Calu3 (cell line): ENCODE measurements at regions not wholly inside any gene's neighbourhood (a gene's known extent, or its start where the extent isn't known, plus 50 kb on each side); places are given as distances from the start of the nearest gene placed in this dataset.

Experiments used
- BruUV-seq: library from RNA; stranded (reverse); fragments of 400-500 nt; replicated peaks from 2 replicates; lab custom pipeline; 2021; lab: Mats Ljungman, UMichigan
- CTCF ChIA-PET: fragments of 300-600 bp; sonication (Branson Sonifier 250); formaldehyde crosslinking; loops from one replicate; lab custom pipeline; 2022; ENCODE audit warnings: antibody characterized with exemption; lab: Charles Lee
- DNase-seq: peaks from one replicate; pipeline ENCODE4 v3.0.0; 2022
- H3K27ac Mint-ChIP-seq: one replicate; pipeline ENCODE4 v1.8.0; 2022; ENCODE audit warnings: mixed read lengths; ENCODE audit not compliant: unreplicated experiment
- H3K27me3 Mint-ChIP-seq: one replicate; pipeline ENCODE4 v1.8.0; 2022; ENCODE audit warnings: mixed read lengths; ENCODE audit not compliant: unreplicated experiment
- H3K36me3 Mint-ChIP-seq: one replicate; pipeline ENCODE4 v1.8.0; 2022; ENCODE audit warnings: mild to moderate bottlenecking, moderate library complexity, mixed read lengths; ENCODE audit not compliant: insufficient read depth, unreplicated experiment
- H3K4me1 Mint-ChIP-seq: one replicate; pipeline ENCODE4 v1.8.0; 2022; ENCODE audit warnings: mild to moderate bottlenecking, low read depth, mixed read lengths; ENCODE audit not compliant: unreplicated experiment
- H3K4me3 Mint-ChIP-seq: one replicate; pipeline ENCODE4 v1.8.0; 2022; ENCODE audit warnings: mild to moderate bottlenecking, low read depth, moderate library complexity, mixed read lengths; ENCODE audit not compliant: unreplicated experiment
- H3K9me3 Mint-ChIP-seq: one replicate; pipeline ENCODE4 v1.8.0; 2022; ENCODE audit warnings: low read depth, mixed read lengths; ENCODE audit not compliant: unreplicated experiment
- CTCF ChIP-seq: fragments of 200-600 bp; IDR thresholded peaks from one replicate; pipeline ENCODE4 v1.8.0; 2022; ENCODE audit warnings: antibody characterized with exemption; ENCODE audit not compliant: unreplicated experiment
- intact Hi-C: fragments of 100-400 bp; cut with micrococcal nuclease; formaldehyde crosslinking; loops from one replicate; pipeline ENCODE4 v1.10.0; 2022; ENCODE audit not compliant: unreplicated experiment

- CTCF ChIA-PET = no interaction called here
- H3K4me3 Mint-ChIP-seq = no peak overlapping the region
- H3K4me1 Mint-ChIP-seq = no peaks in the 10 kb centered on the region
- TF ChIP-seq CTCF = no peak
- intact Hi-C loops = no loop called here
- BruUV-seq = no TSS peak
- H3K9me3 Mint-ChIP-seq = no peaks in the 10 kb centered on the region
- H3K27ac Mint-ChIP-seq = no peak overlapping the region
- no peak for DNase-seq
- peaks cover 44% of the 10 kb centered on the region for H3K27me3 Mint-ChIP-seq
- H3K36me3 Mint-ChIP-seq = no peaks in the 10 kb centered on the region
Measured at GRCh38 chr4:53714236-53715140, 123.2 kb upstream of the LNX1 start.

GRCh38 chr4:53713767-53714166, 122.5 kb upstream of the LNX1 start:
- DNase-seq = no peak
- H3K9me3 Mint-ChIP-seq = no peaks in the 10 kb centered on the region
- no peaks in the 10 kb centered on the region for H3K36me3 Mint-ChIP-seq
- TF ChIP-seq CTCF = no peak
- peaks cover 37% of the 10 kb centered on the region for H3K27me3 Mint-ChIP-seq
- no peak overlapping the region for H3K4me3 Mint-ChIP-seq
- H3K27ac Mint-ChIP-seq = no peak overlapping the region
- no peaks in the 10 kb centered on the region for H3K4me1 Mint-ChIP-seq
- CTCF ChIA-PET = interaction anchor here (0.6 kb wide), 1 partner anchor 12 kb away, joined by 3 read pairs; no protein-coding TSS in a partner anchor
- intact Hi-C loops = no loop called here
- no TSS peak for BruUV-seq

- DNase-seq = no peak
- no TSS peak for BruUV-seq
- Mint-ChIP-seq H3K27ac (no peak overlapping the region), H3K9me3 (no peaks in the 10 kb centered on the region), H3K4me3 (no peak overlapping the region), H3K4me1 (no peaks in the 10 kb centered on the region), H3K27me3 (peaks cover 36% of the 10 kb centered on the region), H3K36me3 (no peaks in the 10 kb centered on the region)
- no peak for TF ChIP-seq CTCF
- intact Hi-C loops = no loop called here
- CTCF ChIA-PET = interaction anchor here (0.6 kb wide), 1 partner anchor 11 kb away, joined by 3 read pairs; no protein-coding TSS in a partner anchor
Measured at GRCh38 chr4:53713296-53713695, 122.0 kb upstream of the LNX1 start.

- no peak overlapping the region for H3K4me3 Mint-ChIP-seq
- no peaks in the 10 kb centered on the region for H3K9me3 Mint-ChIP-seq
- CTCF ChIA-PET = no interaction called here
- no peaks in the 10 kb centered on the region for H3K36me3 Mint-ChIP-seq
- no TSS peak for BruUV-seq
- no peaks in the 10 kb centered on the region for H3K4me1 Mint-ChIP-seq
- no peak for DNase-seq
- intact Hi-C loops = no loop called here
- H3K27me3 Mint-ChIP-seq = peaks cover 35% of the 10 kb centered on the region
- TF ChIP-seq CTCF = no peak
- no peak overlapping the region for H3K27ac Mint-ChIP-seq
Measured at GRCh38 chr4:53712408-53713020, 121.2 kb upstream of the LNX1 start.
